Caco-2 (cell line): ENCODE measurements at regions not wholly inside any gene's neighbourhood (a gene's known extent, or its start where the extent isn't known, plus 50 kb on each side); places are given as distances from the start of the nearest gene placed in this dataset.

ENCODE experiments used
- BruUV-seq: library from RNA; stranded (reverse); fragments of 400-500 nt; replicated peaks from 2 replicates; lab custom pipeline; 2021; lab: Mats Ljungman, UMichigan
- CTCF ChIA-PET: fragments of 300-600 bp; sonication (Branson Sonifier 250); formaldehyde crosslinking; loops from one replicate; lab custom pipeline; 2022; ENCODE audit warnings: antibody characterized with exemption; lab: Charles Lee
- POLR2A ChIA-PET: fragments of 300-600 bp; sonication (Branson Sonifier 250); formaldehyde crosslinking; loops from one replicate; lab custom pipeline; 2022; ENCODE audit warnings: antibody characterized with exemption; lab: Charles Lee
- DNase-seq, 2 experiments: peaks; one replicate each; pipeline versions ENCODE4 v3.0.0 to v3.0.0-alpha.2; 2020 to 2022
- H3K27me3 ChIP-seq: replicated peaks from 2 replicates; pipeline ENCODE4 v1.6.0; 2011; ENCODE audit warnings: low read length; ENCODE audit not compliant: control insufficient read depth, insufficient read depth
- H3K36me3 ChIP-seq: 2 replicates; pipeline ENCODE4 v1.5.1; 2011; ENCODE audit warnings: low read length; ENCODE audit not compliant: control insufficient read depth, insufficient read depth
- H3K4me1 ChIP-seq: fragments of 250-450 bp; sonication (Bioruptor Pico); 2 replicates; pipeline ENCODE4 v1.5.1; 2020; ENCODE audit warnings: mild to moderate bottlenecking
- H3K4me3 ChIP-seq: 2 replicates; pipeline ENCODE4 v1.5.1; 2011; ENCODE audit warnings: low read depth, mild to moderate bottlenecking, control low read depth, low read length
- H3K9me3 ChIP-seq: fragments of 250-450 bp; sonication (Bioruptor Pico); 2 replicates; pipeline ENCODE4 v1.5.1; 2020; ENCODE audit warnings: mild to moderate bottlenecking, moderate library complexity
- H3K27ac Mint-ChIP-seq: one replicate; pipeline ENCODE4 v1.8.0; 2022; ENCODE audit warnings: mixed read lengths; ENCODE audit not compliant: unreplicated experiment
- H3K27me3 Mint-ChIP-seq: one replicate; pipeline ENCODE4 v1.8.0; 2022; ENCODE audit warnings: mixed read lengths; ENCODE audit not compliant: insufficient read depth, unreplicated experiment
- H3K36me3 Mint-ChIP-seq: one replicate; pipeline ENCODE4 v1.8.0; 2022; ENCODE audit warnings: mild to moderate bottlenecking, mixed read lengths; ENCODE audit not compliant: insufficient read depth, unreplicated experiment
- H3K4me1 Mint-ChIP-seq: one replicate; pipeline ENCODE4 v1.8.0; 2022; ENCODE audit warnings: low read depth, mixed read lengths; ENCODE audit not compliant: unreplicated experiment
- H3K4me3 Mint-ChIP-seq: one replicate; pipeline ENCODE4 v1.8.0; 2022; ENCODE audit warnings: mild to moderate bottlenecking, moderate library complexity, mixed read lengths; ENCODE audit not compliant: unreplicated experiment
- H3K9me3 Mint-ChIP-seq: one replicate; pipeline ENCODE4 v1.8.0; 2022; ENCODE audit warnings: mixed read lengths; ENCODE audit not compliant: unreplicated experiment
- intact Hi-C: fragments of 100-400 bp; cut with micrococcal nuclease; formaldehyde crosslinking; loops from one replicate; pipeline ENCODE4 v1.10.0; 2022; ENCODE audit not compliant: unreplicated experiment
- TF ChIP-seq, protein P1 (sequence below), 2 experiments: fragments of 200-600 bp in 1 of 2; IDR thresholded peaks; 1 replicate in 1 of 2; 2 replicates in 1 of 2; pipeline versions ENCODE4 v1.5.1 to v1.8.0; 2011 to 2022; ENCODE audit warnings: antibody characterized with exemption in 1 of 2, control low read depth in 1 of 2, inconsistent platforms in 1 of 2, low read depth in 1 of 2, low read length in 1 of 2, mild to moderate bottlenecking in 1 of 2, moderate library complexity in 1 of 2; ENCODE audit not compliant: insufficient read depth in 1 of 2, severe bottlenecking in 1 of 2, unreplicated experiment in 1 of 2

- CTCF ChIA-PET: no interaction called here
- no TSS peak for BruUV-seq
Measured at GRCh38 chr13:50161052-50161451, 145.8 kb downstream of the KCNRG start.

DNA sequence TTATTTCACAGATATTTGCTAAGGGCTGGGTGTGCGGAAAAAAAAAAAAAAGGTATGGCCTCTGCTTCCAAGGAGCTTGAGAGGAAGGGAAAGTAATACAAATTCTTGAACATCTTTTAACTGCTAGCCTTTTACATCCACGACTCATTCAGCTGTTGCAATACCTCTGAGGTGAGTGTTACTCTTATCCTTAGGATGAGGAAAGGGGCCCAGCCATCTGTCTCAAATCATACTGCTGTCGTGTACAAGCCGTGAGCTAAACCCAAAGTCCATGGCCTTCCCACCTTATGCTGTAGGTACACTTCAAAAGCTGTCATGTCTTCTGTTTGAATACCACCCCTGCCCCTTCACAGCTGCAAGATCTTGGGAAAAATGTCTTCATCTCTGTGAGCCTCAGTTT lies 146.8 kb downstream of the KCNRG start:
- Histone ChIP-seq H3K4me3 (no peak overlapping the region), H3K36me3 (no peaks in the 10 kb centered on the region), H3K9me3 (no peaks in the 10 kb centered on the region), H3K4me1 (peaks cover 16% of the 10 kb centered on the region; the same call in 1 of the 2 replicates), H3K27me3 (no peaks in the 10 kb centered on the region)
- TF ChIP-seq, protein P1, sequence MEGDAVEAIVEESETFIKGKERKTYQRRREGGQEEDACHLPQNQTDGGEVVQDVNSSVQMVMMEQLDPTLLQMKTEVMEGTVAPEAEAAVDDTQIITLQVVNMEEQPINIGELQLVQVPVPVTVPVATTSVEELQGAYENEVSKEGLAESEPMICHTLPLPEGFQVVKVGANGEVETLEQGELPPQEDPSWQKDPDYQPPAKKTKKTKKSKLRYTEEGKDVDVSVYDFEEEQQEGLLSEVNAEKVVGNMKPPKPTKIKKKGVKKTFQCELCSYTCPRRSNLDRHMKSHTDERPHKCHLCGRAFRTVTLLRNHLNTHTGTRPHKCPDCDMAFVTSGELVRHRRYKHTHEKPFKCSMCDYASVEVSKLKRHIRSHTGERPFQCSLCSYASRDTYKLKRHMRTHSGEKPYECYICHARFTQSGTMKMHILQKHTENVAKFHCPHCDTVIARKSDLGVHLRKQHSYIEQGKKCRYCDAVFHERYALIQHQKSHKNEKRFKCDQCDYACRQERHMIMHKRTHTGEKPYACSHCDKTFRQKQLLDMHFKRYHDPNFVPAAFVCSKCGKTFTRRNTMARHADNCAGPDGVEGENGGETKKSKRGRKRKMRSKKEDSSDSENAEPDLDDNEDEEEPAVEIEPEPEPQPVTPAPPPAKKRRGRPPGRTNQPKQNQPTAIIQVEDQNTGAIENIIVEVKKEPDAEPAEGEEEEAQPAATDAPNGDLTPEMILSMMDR (IDR thresholded peaks at IDR 0.05; ENCODE audit: insufficient read depth in 1 of 2, low read depth in 1 of 2, low read length in 1 of 2, severe bottlenecking in 1 of 2, unreplicated experiment in 1 of 2): no peak
- no TSS peak for BruUV-seq
- intact Hi-C loops: no loop called here
- ChIA-PET POLR2A (no interaction called here), CTCF (interaction anchor here (0.6 kb wide), 1 partner anchor 78 kb away, joined by 3 read pairs; no protein-coding TSS in a partner anchor)
- Mint-ChIP-seq H3K9me3 (no peaks in the 10 kb centered on the region), H3K27ac (no peak overlapping the region), H3K4me3 (no peak overlapping the region), H3K36me3 (no peaks in the 10 kb centered on the region), H3K27me3 (no peaks in the 10 kb centered on the region), H3K4me1 (peaks cover 19% of the 10 kb centered on the region)
- DNase-seq: peak; percentile 16 to 61

More at GRCh38 chr13:50161052-50161451, 145.8 kb downstream of the KCNRG start:
- intact Hi-C loops: no loop called here
- H3K4me3 ChIP-seq: no peak overlapping the region
- peaks cover 16% of the 10 kb centered on the region; the same call in 1 of the 2 replicates for H3K4me1 ChIP-seq
- no peaks in the 10 kb centered on the region for H3K36me3 Mint-ChIP-seq
- no peaks in the 10 kb centered on the region for H3K27me3 Mint-ChIP-seq
- TF ChIP-seq, protein P1 (IDR thresholded peaks at IDR 0.05; ENCODE audit: insufficient read depth in 1 of 2, low read depth in 1 of 2, low read length in 1 of 2, severe bottlenecking in 1 of 2, unreplicated experiment in 1 of 2): no peak
- no peaks in the 10 kb centered on the region for H3K9me3 ChIP-seq
- no peaks in the 10 kb centered on the region for H3K36me3 ChIP-seq
- no peak overlapping the region for H3K27ac Mint-ChIP-seq
- POLR2A ChIA-PET: no interaction called here
- H3K9me3 Mint-ChIP-seq: no peaks in the 10 kb centered on the region
- H3K4me1 Mint-ChIP-seq: peaks cover 19% of the 10 kb centered on the region
- no peak overlapping the region for H3K4me3 Mint-ChIP-seq
- DNase-seq: no peak
- H3K27me3 ChIP-seq: no peaks in the 10 kb centered on the region

DNA sequence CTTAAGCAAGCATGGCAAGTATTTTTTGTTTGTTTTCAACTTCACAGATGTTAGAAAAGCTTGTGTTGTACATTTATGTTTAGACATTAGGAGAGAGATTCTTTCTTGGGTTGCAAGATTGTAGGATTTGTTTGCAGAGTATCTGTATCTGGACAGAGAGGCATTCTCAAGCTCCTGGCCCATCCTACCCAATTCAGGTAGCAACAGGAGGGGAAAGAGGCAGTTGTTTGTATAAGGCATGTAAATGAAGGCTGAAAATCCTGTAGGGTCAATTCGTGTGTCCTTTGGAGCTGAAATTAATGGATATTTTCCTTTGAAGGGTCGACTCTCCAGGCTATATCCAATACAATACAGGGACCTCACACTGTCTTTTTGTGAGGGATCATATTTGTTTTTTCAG lies 147.3 kb downstream of the KCNRG start:
- TF ChIP-seq, protein P1 (IDR thresholded peaks at IDR 0.05; ENCODE audit: insufficient read depth in 1 of 2, low read depth in 1 of 2, low read length in 1 of 2, severe bottlenecking in 1 of 2, unreplicated experiment in 1 of 2): no peak
- Mint-ChIP-seq H3K4me3 (no peak overlapping the region), H3K9me3 (no peaks in the 10 kb centered on the region), H3K4me1 (peaks cover 19% of the 10 kb centered on the region), H3K27ac (no peak overlapping the region), H3K36me3 (no peaks in the 10 kb centered on the region), H3K27me3 (no peaks in the 10 kb centered on the region)
- H3K4me1 ChIP-seq: peaks cover 16% of the 10 kb centered on the region; the same call in 1 of the 2 replicates
- BruUV-seq: no TSS peak
- no peaks in the 10 kb centered on the region for H3K36me3 ChIP-seq
- DNase-seq: no peak
- CTCF ChIA-PET: no interaction called here
- POLR2A ChIA-PET: no interaction called here
- no peaks in the 10 kb centered on the region for H3K27me3 ChIP-seq
- no peak overlapping the region for H3K4me3 ChIP-seq
- no peaks in the 10 kb centered on the region for H3K9me3 ChIP-seq
- intact Hi-C loops: no loop called here
